MM.1S (cell line): ENCODE measurements at regions not wholly inside any gene's neighbourhood (a gene's known extent, or its start where the extent isn't known, plus 50 kb on each side); places are given as distances from the start of the nearest gene placed in this dataset.

Experiments
- DNase-seq: peaks from one replicate; pipeline ENCODE4 v3.0.0-alpha.2; 2015
- H2AFZ ChIP-seq: fragments of 300-600 bp; sonication (generic); 2 replicates; pipeline ENCODE4 v1.6.0; 2016; ENCODE audit warnings: antibody characterized with exemption, low read length
- H3F3A ChIP-seq: fragments of 300-600 bp; sonication (generic); 2 replicates; pipeline ENCODE4 v1.6.1; 2016; ENCODE audit warnings: mild to moderate bottlenecking, antibody characterized with exemption, low read length, moderate library complexity, mixed read lengths; ENCODE audit not compliant: insufficient read depth
- H3K27ac ChIP-seq: fragments of 300-600 bp; sonication (generic); 2 replicates; pipeline ENCODE4 v1.5.1; 2016; ENCODE audit warnings: mild to moderate bottlenecking, low read length
- H3K27me3 ChIP-seq: fragments of 300-600 bp; sonication (generic); replicated peaks from 2 replicates; pipeline ENCODE4 v1.6.0; 2016; ENCODE audit warnings: low read length; ENCODE audit not compliant: insufficient read depth
- H3K36me3 ChIP-seq: fragments of 300-600 bp; sonication (generic); replicated peaks from 2 replicates; pipeline ENCODE4 v1.6.1; 2016; ENCODE audit warnings: mild to moderate bottlenecking, low read length, mixed read lengths; ENCODE audit not compliant: insufficient read depth
- H3K4me1 ChIP-seq: fragments of 300-600 bp; sonication (generic); 2 replicates; pipeline ENCODE4 v1.6.1; 2016; ENCODE audit warnings: low read length, mixed read lengths
- H3K4me2 ChIP-seq: fragments of 300-600 bp; sonication (generic); 2 replicates; pipeline ENCODE4 v1.6.0; 2016; ENCODE audit warnings: low read depth, low read length
- H3K4me3 ChIP-seq: fragments of 300-600 bp; sonication (generic); 2 replicates; pipeline ENCODE4 v1.5.1; 2016; ENCODE audit warnings: low read length, mixed read lengths
- H3K79me2 ChIP-seq: fragments of 300-600 bp; sonication (generic); 2 replicates; pipeline ENCODE4 v1.6.1; 2016; ENCODE audit warnings: mixed run types, low read length, mixed read lengths
- H3K9ac ChIP-seq: fragments of 300-600 bp; sonication (generic); 2 replicates; pipeline ENCODE4 v1.6.1; 2016; ENCODE audit warnings: low read length, mixed read lengths
- H3K9me2 ChIP-seq: fragments of 300-600 bp; sonication (generic); replicated peaks from 2 replicates; pipeline ENCODE4 v1.6.1; 2016; ENCODE audit warnings: mild to moderate bottlenecking, low read length, mixed read lengths; ENCODE audit not compliant: insufficient read depth
- H3K9me3 ChIP-seq: fragments of 300-600 bp; sonication (generic); replicated peaks from 2 replicates; pipeline ENCODE4 v1.6.1; 2016; ENCODE audit warnings: mild to moderate bottlenecking, low read length, mixed read lengths; ENCODE audit not compliant: insufficient read depth
- H4K20me1 ChIP-seq: fragments of 300-600 bp; sonication (generic); 2 replicates; pipeline ENCODE4 v1.6.1; 2016; ENCODE audit warnings: mild to moderate bottlenecking, low read length, moderate library complexity, mixed read lengths; ENCODE audit not compliant: insufficient read depth
- CTCF ChIP-seq: fragments of 300-600 bp; sonication (generic); IDR thresholded peaks from 2 replicates; pipeline ENCODE4 v1.5.1; 2016; ENCODE audit warnings: antibody characterized with exemption, low read length, mixed read lengths
- EZH2 ChIP-seq: fragments of 300-600 bp; sonication (generic); optimal IDR thresholded peaks from 2 replicates; pipeline ENCODE3; 2017; ENCODE audit warnings: low read depth, mild to moderate bottlenecking, antibody characterized with exemption, low read length, mixed read lengths
- EZH2phosphoT487 ChIP-seq: fragments of 300-600 bp; sonication (generic); IDR thresholded peaks from 2 replicates; pipeline ENCODE4 v1.6.1; 2018; ENCODE audit warnings: antibody characterized with exemption, low read length

- Histone ChIP-seq H3K9me2 (no peaks in the 10 kb centered on the region), H3K4me1 (no peaks in the 10 kb centered on the region), H3F3A (no peaks in the 10 kb centered on the region), H3K79me2 (no peaks in the 10 kb centered on the region), H3K9me3 (no peaks in the 10 kb centered on the region), H3K27ac (no peak overlapping the region), H3K27me3 (no peaks in the 10 kb centered on the region), H3K9ac (no peak overlapping the region), H2AFZ (no peak overlapping the region), H4K20me1 (no peaks in the 10 kb centered on the region), H3K4me3 (no peak overlapping the region), H3K36me3 (no peaks in the 10 kb centered on the region), H3K4me2 (no peak overlapping the region)
- no peak for TF ChIP-seq EZH2
- TF ChIP-seq EZH2phosphoT487, result no peak
- no peak for TF ChIP-seq CTCF
- no peak for DNase-seq
These were observed 390.4 kb downstream of the CMPK2 start for GRCh38 chr2:6475155-6475940.

- DNase-seq, result no peak
- Histone ChIP-seq H3K36me3 (no peaks in the 10 kb centered on the region), H3K9me2 (no peaks in the 10 kb centered on the region), H3K4me1 (no peaks in the 10 kb centered on the region), H3K27ac (no peak overlapping the region), H3K27me3 (no peaks in the 10 kb centered on the region), H3K79me2 (no peaks in the 10 kb centered on the region), H3K9ac (no peak overlapping the region), H3F3A (no peaks in the 10 kb centered on the region), H3K4me2 (no peak overlapping the region), H3K4me3 (no peak overlapping the region), H3K9me3 (no peaks in the 10 kb centered on the region), H2AFZ (no peak overlapping the region), H4K20me1 (no peaks in the 10 kb centered on the region)
- TF ChIP-seq EZH2phosphoT487 (no peak), EZH2 (no peak), CTCF (no peak)
These were observed 385.2 kb downstream of the CMPK2 start for GRCh38 chr2:6480514-6480913.

GRCh38 chr2:6482256-6482655 is 383.5 kb downstream of the CMPK2 start:
- DNase-seq, result no peak
- Histone ChIP-seq H3K9me2 (no peaks in the 10 kb centered on the region), H2AFZ (no peak overlapping the region), H3K27me3 (no peaks in the 10 kb centered on the region), H3K27ac (no peak overlapping the region), H4K20me1 (no peaks in the 10 kb centered on the region), H3K4me3 (no peak overlapping the region), H3F3A (no peaks in the 10 kb centered on the region), H3K4me2 (no peak overlapping the region), H3K4me1 (no peaks in the 10 kb centered on the region), H3K79me2 (no peaks in the 10 kb centered on the region), H3K9ac (no peak overlapping the region), H3K36me3 (no peaks in the 10 kb centered on the region), H3K9me3 (no peaks in the 10 kb centered on the region)
- no peak for TF ChIP-seq EZH2
- no peak for TF ChIP-seq EZH2phosphoT487
- no peak for TF ChIP-seq CTCF
